ENCODE measurements at regions not wholly inside any gene's neighbourhood (a gene's known extent, or its start where the extent isn't known, plus 50 kb on each side); places are given as distances from the start of the nearest gene placed in this dataset. TPM values are rescaled to one million over a fixed set of nuclear protein-coding genes. Genes with fewer than 3 reads are reported as not detected.

DNA sequence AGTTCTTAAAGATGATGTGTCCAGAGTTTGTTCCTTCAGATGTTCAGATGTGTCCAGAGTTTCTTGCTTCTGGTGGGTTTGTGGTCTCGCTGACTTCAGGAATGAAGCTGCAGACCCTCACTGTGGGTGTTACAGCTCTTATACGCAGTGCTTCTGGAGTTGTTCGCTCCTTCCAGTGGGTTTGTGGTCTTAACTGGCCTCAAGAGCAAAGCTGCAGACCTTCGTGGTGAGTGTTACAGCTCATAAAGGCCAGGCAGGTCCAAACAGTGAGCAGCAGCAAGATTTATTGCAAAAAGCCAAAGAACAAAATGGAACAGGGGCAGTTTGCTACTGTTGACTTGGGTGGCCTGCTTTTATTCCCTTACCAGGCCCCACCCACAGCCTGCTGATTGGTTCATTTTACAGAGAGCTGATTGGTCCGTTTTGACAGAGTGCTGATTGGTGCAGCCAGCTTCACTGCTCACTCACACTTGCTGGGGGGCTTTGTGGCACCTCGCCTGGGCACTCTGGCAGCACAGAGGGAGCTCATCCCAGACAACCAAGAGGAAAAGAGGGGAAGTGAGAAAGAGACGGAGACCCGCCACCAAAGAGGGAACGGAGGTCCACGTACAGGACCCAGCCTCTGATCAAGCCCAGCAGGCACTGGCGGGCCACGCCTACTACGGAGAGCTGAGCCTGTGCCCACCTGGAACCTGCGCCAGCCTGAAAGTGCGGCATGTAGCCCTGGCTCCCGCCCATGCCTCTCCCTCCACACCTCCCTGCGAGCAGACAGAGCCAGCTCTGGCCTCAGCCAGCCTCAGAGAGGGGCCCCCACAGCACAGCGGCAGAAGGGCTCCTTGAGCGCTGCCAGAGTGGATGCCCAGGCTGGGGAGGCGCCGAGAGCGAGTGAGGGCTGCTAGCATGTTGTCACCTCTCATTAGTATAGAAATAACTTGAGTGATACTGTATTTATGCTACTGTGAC, 55.8 kb upstream of the SEMA3C start:
- no peak for DNase-seq (ENCODE audit: low read depth)
- H3K4me3 ChIP-seq (ENCODE audit: low read depth, low read length): no peak overlapping the region
- TF ChIP-seq, protein P1, sequence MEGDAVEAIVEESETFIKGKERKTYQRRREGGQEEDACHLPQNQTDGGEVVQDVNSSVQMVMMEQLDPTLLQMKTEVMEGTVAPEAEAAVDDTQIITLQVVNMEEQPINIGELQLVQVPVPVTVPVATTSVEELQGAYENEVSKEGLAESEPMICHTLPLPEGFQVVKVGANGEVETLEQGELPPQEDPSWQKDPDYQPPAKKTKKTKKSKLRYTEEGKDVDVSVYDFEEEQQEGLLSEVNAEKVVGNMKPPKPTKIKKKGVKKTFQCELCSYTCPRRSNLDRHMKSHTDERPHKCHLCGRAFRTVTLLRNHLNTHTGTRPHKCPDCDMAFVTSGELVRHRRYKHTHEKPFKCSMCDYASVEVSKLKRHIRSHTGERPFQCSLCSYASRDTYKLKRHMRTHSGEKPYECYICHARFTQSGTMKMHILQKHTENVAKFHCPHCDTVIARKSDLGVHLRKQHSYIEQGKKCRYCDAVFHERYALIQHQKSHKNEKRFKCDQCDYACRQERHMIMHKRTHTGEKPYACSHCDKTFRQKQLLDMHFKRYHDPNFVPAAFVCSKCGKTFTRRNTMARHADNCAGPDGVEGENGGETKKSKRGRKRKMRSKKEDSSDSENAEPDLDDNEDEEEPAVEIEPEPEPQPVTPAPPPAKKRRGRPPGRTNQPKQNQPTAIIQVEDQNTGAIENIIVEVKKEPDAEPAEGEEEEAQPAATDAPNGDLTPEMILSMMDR (IDR thresholded peaks at IDR 0.05; ENCODE audit: insufficient read depth, low read length): no peak

DNA sequence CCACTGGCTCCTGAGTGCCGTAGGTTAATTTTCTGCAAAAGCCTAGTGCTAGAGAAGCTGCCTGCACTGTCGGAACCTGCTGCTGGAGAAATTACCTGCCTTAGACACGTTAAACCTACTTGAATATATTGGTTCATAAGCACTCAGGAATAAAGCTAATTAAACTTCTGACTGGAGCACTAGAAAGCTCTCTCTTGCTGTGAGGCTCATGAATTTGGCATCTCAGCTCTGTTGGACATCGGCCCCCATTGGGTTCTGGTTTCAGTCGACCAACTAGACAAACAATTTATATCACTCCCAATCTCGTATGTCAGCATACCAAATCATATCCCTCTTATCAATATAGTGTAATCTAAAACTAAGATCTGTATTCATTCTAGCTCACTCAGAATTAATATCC, 52.4 kb upstream of the SEMA3C start:
- H3K4me3 ChIP-seq (ENCODE audit: low read depth, low read length): no peak overlapping the region
- TF ChIP-seq, protein P1 (IDR thresholded peaks at IDR 0.05; ENCODE audit: insufficient read depth, low read length): no peak
- DNase-seq (ENCODE audit: low read depth): no peak

Small RNA genes in the stretch of these regions (small RNA-seq; reads per million reads assigned to genes)
- not detected for gene AC004866.1
